A673 (cell line): ENCODE measurements at regions not wholly inside any gene's neighbourhood (a gene's known extent, or its start where the extent isn't known, plus 50 kb on each side); places are given as distances from the start of the nearest gene placed in this dataset.

ENCODE experiments used
- BruUV-seq: library from RNA; stranded (reverse); fragments of 400-500 nt; replicated peaks from 2 replicates; lab custom pipeline; 2021; lab: Mats Ljungman, UMichigan
- CTCF ChIA-PET: fragments of 300-600 bp; sonication (Branson Sonifier 250); formaldehyde crosslinking; loops from one replicate; lab custom pipeline; 2022; ENCODE audit warnings: antibody characterized with exemption; lab: Charles Lee
- POLR2A ChIA-PET: fragments of 300-600 bp; sonication (Branson Sonifier 250); formaldehyde crosslinking; loops from one replicate; lab custom pipeline; 2022; ENCODE audit warnings: antibody characterized with exemption; ENCODE audit not compliant: low non-redundant PET; lab: Charles Lee
- DNase-seq: peaks from one replicate; pipeline ENCODE4 v3.0.0-alpha.2; 2015; ENCODE audit warnings: low spot score
- H3K27ac ChIP-seq: fragments of 200-600 bp; sonication (generic); 2 replicates; pipeline ENCODE4 v1.5.1; 2016; ENCODE audit warnings: mixed run types, low read depth, mild to moderate bottlenecking, mixed read lengths, antibody characterized with exemption, low read length; ENCODE audit not compliant: poor library complexity, severe bottlenecking
- H3K27me3 ChIP-seq: fragments of 200-600 bp; sonication (generic); replicated peaks from 2 replicates; pipeline ENCODE4 v1.6.1; 2017; ENCODE audit warnings: mixed run types, low read depth, mild to moderate bottlenecking, mixed read lengths, antibody characterized with exemption, low read length; ENCODE audit not compliant: insufficient read depth, poor library complexity
- H3K36me3 ChIP-seq: fragments of 200-600 bp; sonication (generic); 2 replicates; pipeline ENCODE4 v1.6.1; 2016; ENCODE audit warnings: mixed run types, mild to moderate bottlenecking, mixed read lengths, antibody characterized with exemption, low read length; ENCODE audit not compliant: insufficient read depth, poor library complexity, severe bottlenecking
- H3K4me1 ChIP-seq: fragments of 200-600 bp; sonication (generic); 2 replicates; pipeline ENCODE4 v1.6.1; 2017; ENCODE audit warnings: mixed run types, mild to moderate bottlenecking, mixed read lengths, antibody characterized with exemption, low read length; ENCODE audit not compliant: insufficient read depth, poor library complexity, severe bottlenecking
- H3K4me3 ChIP-seq: fragments of 200-600 bp; sonication (generic); 2 replicates; pipeline ENCODE4 v1.5.1; 2016; ENCODE audit warnings: low read depth, mixed run types, mild to moderate bottlenecking, mixed read lengths, low read length; ENCODE audit not compliant: poor library complexity, severe bottlenecking
- H3K9me3 ChIP-seq: fragments of 200-600 bp; sonication (generic); 2 replicates; pipeline ENCODE4 v1.6.1; 2016; ENCODE audit warnings: mixed run types, low read depth, mild to moderate bottlenecking, mixed read lengths, antibody characterized with exemption, low read length; ENCODE audit not compliant: poor library complexity, severe bottlenecking
- CTCF ChIP-seq: fragments of 300-800, 200-600 bp; sonication (generic); conservative IDR thresholded peaks from 2 replicates; pipeline ENCODE4 v1.5.1; 2017; ENCODE audit warnings: low read depth, mild to moderate bottlenecking, antibody characterized with exemption, low read length, moderate library complexity, mixed read lengths
- EZH2 ChIP-seq: fragments of 200-600 bp; sonication (generic); IDR thresholded peaks from 2 replicates; pipeline ENCODE4 v1.6.1; 2017; ENCODE audit warnings: borderline replicate concordance, low read depth, mild to moderate bottlenecking, mixed read lengths, antibody characterized with exemption, low read length; ENCODE audit not compliant: poor library complexity, severe bottlenecking
- intact Hi-C: fragments of 100-400 bp; cut with micrococcal nuclease; formaldehyde crosslinking; loops from one replicate; pipeline ENCODE4 v1.10.0; 2022; ENCODE audit not compliant: unreplicated experiment

GRCh38 chr11:45459491-45459890, 173.3 kb upstream of the SYT13 start:
- CTCF ChIA-PET = no interaction called here
- Histone ChIP-seq H3K27me3 (no peaks in the 10 kb centered on the region), H3K27ac (no peak overlapping the region), H3K36me3 (no peaks in the 10 kb centered on the region), H3K4me1 (no peaks in the 10 kb centered on the region), H3K4me3 (no peak overlapping the region), H3K9me3 (peaks cover 3% of the 10 kb centered on the region)
- BruUV-seq = no TSS peak
- no peak for TF ChIP-seq EZH2
- POLR2A ChIA-PET = no interaction called here
- DNase-seq = no peak
- intact Hi-C loops = no loop called here

GRCh38 chr11:45458269-45458668, 172.1 kb upstream of the SYT13 start:
- no TSS peak for BruUV-seq
- no peaks in the 10 kb centered on the region for H3K36me3 ChIP-seq
- ChIA-PET POLR2A (no interaction called here), CTCF (no interaction called here)
- no peaks in the 10 kb centered on the region for H3K27me3 ChIP-seq
- H3K4me1 ChIP-seq = no peaks in the 10 kb centered on the region
- TF ChIP-seq CTCF = no peak
- no peak for TF ChIP-seq EZH2
- H3K4me3 ChIP-seq = no peak overlapping the region
- H3K27ac ChIP-seq = no peak overlapping the region
- intact Hi-C loops = no loop called here
- no peak for DNase-seq
- H3K9me3 ChIP-seq = peaks cover 3% of the 10 kb centered on the region

GRCh38 chr11:45457649-45458048, 171.5 kb upstream of the SYT13 start:
- TF ChIP-seq CTCF = no peak
- no peak for TF ChIP-seq EZH2
- CTCF ChIA-PET = no interaction called here
- POLR2A ChIA-PET = no interaction called here
- no peak overlapping the region for H3K27ac ChIP-seq
- no peaks in the 10 kb centered on the region for H3K27me3 ChIP-seq
- no peak for DNase-seq
- H3K4me3 ChIP-seq = no peak overlapping the region
- no TSS peak for BruUV-seq
- H3K9me3 ChIP-seq = peaks cover 3% of the 10 kb centered on the region
- H3K4me1 ChIP-seq = no peaks in the 10 kb centered on the region
- no peaks in the 10 kb centered on the region for H3K36me3 ChIP-seq
- intact Hi-C loops = no loop called here

- no peaks in the 10 kb centered on the region for H3K36me3 ChIP-seq
- no peak for DNase-seq
- intact Hi-C loops = no loop called here
- H3K4me3 ChIP-seq = no peak overlapping the region
- H3K27ac ChIP-seq = no peak overlapping the region
- BruUV-seq = no TSS peak
- no peaks in the 10 kb centered on the region for H3K27me3 ChIP-seq
- POLR2A ChIA-PET = no interaction called here
- CTCF ChIA-PET = no interaction called here
- no peak for TF ChIP-seq EZH2
- no peak for TF ChIP-seq CTCF
- H3K4me1 ChIP-seq = no peaks in the 10 kb centered on the region
- H3K9me3 ChIP-seq = peaks cover 3% of the 10 kb centered on the region
Observed at GRCh38 chr11:45456686-45457085, 170.5 kb upstream of the SYT13 start.
